MM.1S (cell line): ENCODE measurements at regions not wholly inside any gene's neighbourhood (a gene's known extent, or its start where the extent isn't known, plus 50 kb on each side); places are given as distances from the start of the nearest gene placed in this dataset.

ENCODE experiments used
- CTCF ChIP-seq: fragments of 300-600 bp; sonication (generic); IDR thresholded peaks from 2 replicates; pipeline ENCODE4 v1.5.1; 2016; ENCODE audit warnings: antibody characterized with exemption, low read length, mixed read lengths
- EZH2phosphoT487 ChIP-seq: fragments of 300-600 bp; sonication (generic); IDR thresholded peaks from 2 replicates; pipeline ENCODE4 v1.6.1; 2018; ENCODE audit warnings: antibody characterized with exemption, low read length

DNA sequence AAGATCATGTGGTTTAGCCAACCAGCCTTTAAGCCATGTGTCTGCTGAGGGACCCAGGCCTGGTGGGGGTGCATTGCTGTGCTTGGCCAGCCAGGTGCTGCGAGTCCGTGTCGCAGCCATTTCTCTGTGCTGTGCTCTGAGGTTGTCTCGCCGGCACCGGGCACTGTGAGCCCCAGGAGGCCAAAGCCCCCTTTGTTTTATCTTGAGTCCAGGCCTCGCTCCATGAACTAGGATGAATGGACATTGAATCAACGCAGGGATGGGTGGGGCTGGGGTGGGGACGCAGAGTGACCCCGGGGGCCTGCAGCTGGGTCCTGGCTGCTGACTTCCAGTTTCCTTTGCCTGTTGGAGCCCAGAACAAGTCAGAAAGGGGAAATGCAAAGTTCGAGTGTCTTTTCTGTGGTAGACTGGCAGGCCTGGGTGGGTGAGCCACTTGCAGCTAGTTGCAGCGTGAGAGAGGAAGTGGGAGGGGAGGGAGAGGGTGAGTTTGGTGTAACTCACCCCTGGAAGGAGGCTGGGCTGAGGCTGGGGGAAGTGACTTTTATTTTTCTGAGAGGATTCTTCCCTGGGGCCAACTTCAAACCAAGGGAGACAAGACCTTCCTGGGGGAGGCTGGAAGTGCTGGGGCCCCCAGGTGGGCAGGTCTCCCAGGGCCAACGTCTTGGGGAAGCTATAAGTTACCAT lies 324.7 kb downstream of the SEC14L1 start:
- TF ChIP-seq CTCF (no peak), EZH2phosphoT487 (no peak)
